HepG2 (cell line): ENCODE measurements at regions not wholly inside any gene's neighbourhood (a gene's known extent, or its start where the extent isn't known, plus 50 kb on each side); places are given as distances from the start of the nearest gene placed in this dataset.

Experiments
- ZNF143 ChIP-seq: sonication (generic); formaldehyde crosslinking; IDR thresholded peaks from 2 replicates; pipeline ENCODE4 v1.4.0; 2020; ENCODE audit warnings: missing genetic modification reagents
- ZNF232 ChIP-seq: sonication (generic); formaldehyde crosslinking; IDR thresholded peaks from 2 replicates; pipeline ENCODE4 v1.4.0; 2020; ENCODE audit warnings: missing genetic modification reagents, borderline replicate concordance
- ZNF431 ChIP-seq: sonication (generic); formaldehyde crosslinking; IDR thresholded peaks from 2 replicates; pipeline ENCODE4 v1.9.0; 2022; ENCODE audit warnings: missing genetic modification reagents, low read depth, mild to moderate bottlenecking, borderline replicate concordance

DNA sequence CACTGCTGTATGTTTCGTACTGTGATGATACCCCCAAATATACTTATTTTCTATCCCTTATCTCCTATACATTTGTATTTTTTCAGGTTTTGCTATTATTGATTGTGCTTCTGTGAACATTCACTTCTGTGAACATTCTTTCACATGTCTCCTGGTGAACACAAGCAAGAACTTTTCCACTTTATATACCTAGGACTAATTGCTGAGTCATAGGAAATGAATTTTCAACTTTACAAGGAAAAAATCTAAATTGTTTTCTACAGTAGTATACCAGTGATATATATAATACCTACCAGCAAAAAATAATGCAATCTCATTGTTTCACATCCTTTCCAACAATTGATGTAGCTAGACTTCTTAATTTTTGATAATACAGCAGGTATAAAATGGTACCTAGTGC is 139.5 kb upstream of the MAGEB18 start:
- no peak for TF ChIP-seq ZNF143
- TF ChIP-seq ZNF232 (CRISPR knock-in tag), result no peak
- no peak for TF ChIP-seq ZNF431
